Medulla oblongata (tissue), 1 donor: ENCODE measurements at regions not wholly inside any gene's neighbourhood (a gene's known extent, or its start where the extent isn't known, plus 50 kb on each side); places are given as distances from the start of the nearest gene placed in this dataset.
"Not testable (repeated sequence)": the region's sequence is repeated elsewhere in the genome, so short reads cannot be mapped to it uniquely, and the experiment has no call there.

ENCODE experiments used
- DNase-seq: peaks from one replicate; pipeline ENCODE4 v3.0.0-alpha.2; 2015; ENCODE audit errors: extremely low spot score

DNA sequence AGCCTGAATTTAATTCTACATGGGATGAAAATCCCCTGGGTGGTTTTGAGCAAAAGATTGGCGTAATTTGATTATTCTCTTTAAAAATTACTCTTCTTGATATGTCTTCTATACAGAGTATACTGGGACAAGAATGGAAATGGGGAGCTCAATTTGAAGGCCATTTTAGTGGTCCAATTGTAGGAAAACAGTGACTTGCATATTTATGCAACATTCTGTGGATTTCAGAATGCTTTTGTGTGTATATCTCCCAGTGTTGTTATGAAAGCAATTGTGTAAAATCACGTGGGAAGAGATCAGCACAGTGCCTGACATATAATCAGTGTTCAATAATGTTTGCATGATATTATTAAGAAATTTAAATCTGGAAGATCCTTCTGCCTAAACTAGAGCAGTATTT is 575.9 kb upstream of the PBX1 start:
- DNase-seq: no peak

DNA sequence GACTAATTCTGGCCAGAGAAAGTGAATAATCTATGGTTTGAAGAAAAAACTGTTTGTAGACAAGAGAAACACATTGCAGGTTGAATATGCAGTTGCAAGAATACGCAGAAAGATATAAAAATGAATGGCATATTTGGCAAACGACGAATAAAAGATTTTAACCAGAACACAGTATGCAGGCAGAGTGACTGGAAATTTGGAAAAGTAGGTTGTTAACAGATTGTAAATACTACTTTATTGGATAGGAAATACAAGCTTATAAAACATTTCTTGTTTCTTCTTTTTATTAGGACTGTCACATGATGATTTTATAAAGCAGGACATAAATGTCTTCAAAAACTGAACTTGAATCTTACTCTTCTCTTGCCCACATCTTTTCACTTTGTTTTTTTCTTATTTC is 573.3 kb upstream of the PBX1 start:
- DNase-seq: no peak

DNA sequence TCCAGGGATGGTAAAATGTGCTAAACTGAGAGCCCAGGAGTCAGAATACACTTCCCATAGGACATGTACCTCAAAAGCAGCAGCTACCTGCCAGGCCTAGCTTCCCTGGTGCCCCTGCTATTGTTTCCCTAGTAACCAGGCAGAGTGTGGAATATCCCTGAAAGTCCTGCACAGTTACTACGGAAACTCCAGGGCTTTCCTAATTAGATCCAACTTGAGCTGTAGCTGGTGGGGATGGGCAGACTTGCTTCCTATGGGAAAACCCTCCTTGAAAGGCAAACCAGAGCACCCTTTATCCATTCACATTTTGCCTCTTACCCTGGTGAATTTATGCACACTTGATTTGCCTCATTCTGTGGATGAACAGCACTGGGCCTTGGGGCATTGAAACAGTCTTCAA is 559.9 kb upstream of the PBX1 start:
- DNase-seq: no peak

DNA sequence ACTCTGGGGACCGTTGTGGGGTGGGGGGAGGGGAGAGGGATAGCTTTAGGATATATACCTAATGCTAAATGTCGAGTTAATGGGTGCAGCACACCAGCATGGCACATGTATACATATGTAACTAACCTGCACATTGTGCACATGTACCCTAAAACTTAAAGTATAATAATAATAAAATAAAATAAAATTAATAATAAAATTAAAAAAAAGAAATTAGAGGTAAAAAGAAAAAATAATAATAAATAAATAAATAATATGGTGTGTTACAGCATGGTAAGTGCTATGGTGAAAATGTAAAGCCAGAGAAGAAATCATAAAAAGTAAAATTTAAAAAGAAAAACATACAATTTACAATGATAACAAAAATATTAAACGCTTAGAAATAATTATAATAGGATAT is 552.8 kb upstream of the PBX1 start:
- not testable (repeated sequence) for DNase-seq

DNA sequence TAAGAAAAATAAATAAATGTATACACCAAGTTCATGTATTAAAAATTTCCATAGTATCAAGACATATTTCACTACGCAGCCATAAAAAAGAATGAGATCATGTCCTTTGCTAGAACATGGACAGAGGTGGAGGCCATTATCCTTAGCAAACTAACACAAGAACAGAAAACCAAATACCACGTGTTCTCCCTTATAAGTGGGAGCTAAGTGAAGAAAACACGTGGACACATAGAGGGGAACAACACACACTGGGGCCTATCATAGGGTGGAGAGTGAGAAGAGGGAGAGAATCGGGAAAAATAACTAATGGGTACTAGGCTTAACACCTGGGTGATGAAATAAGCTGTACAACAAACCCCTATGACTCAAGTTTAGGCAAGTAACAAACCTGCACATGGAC is 552.4 kb upstream of the PBX1 start:
- no peak for DNase-seq

DNA sequence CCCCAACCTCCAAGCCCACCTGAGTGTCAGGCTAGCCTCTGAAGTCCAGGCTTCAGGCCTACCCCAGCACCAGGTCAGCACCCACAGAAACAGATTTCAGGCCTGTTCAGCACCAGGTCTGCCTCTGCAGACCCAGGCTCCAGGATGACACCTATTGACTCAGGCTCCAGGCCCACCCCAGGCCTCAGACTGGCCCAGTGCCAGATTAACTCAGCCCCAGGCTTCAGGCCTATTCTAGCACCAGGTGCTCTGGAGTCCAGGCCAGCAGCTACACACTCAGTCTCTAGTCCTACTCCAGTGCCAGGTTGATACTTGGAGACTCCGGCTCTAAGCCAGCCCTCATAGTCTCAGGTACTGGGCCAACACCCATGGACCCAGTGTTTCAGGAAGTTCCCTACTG is 541.7 kb upstream of the PBX1 start:
- no peak for DNase-seq

DNA sequence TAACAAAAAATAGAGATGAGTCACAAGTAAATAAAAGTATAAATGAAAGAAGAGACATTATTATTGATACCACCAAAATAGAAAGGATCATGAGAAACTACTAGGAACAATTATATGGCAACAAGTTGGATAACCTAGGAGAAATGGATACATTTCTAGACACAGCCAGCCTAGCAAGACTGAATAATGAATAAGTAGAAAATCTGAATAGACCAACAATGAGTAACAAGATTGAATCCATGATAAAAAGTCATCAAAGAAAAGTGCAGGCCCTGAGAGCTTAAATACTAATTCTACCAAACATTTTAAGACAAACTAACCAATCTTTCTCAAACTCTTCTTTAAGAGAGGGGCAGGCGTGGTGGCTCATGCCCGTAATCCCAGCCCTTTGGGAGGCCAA is 538.6 kb upstream of the PBX1 start:
- no peak for DNase-seq

DNA sequence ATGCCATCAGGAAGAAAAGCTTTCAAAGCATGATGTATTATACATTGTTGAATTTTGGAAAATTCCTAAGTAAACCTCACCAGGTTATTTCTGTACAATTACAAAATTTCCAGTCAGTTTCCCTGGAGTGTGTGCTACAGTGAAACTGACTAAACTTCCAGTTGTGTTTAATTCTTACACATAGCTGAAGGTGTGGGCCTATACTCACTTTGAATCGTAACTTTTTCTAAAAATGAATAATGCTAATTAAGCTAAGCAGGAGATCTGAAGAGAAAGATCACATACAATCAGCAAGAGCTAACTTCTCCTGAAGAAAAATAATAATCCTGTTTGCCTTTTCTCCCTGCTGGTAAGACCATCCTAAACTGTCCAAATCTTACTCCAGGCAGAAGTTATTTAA is 537.2 kb upstream of the PBX1 start:
- DNase-seq: no peak

DNA sequence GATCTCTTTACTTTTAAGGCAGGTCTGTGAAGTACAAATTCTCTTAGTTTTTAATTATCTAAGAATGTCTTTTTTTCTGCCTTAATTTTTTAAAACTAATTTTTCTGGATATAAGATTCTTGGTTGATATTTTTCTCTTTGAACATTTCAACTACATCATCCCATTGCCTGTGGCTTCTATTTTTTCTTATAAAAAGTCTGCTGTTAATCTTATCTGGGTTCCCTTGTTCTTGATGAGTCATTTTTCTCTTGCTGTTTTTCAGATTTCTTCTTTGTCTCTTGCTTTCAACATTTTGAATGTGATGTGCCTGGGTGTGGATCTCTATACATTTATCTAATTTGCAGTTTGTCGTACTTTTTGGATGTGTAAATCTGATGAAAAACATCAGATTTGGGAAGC is 525.2 kb upstream of the PBX1 start:
- DNase-seq: no peak

DNA sequence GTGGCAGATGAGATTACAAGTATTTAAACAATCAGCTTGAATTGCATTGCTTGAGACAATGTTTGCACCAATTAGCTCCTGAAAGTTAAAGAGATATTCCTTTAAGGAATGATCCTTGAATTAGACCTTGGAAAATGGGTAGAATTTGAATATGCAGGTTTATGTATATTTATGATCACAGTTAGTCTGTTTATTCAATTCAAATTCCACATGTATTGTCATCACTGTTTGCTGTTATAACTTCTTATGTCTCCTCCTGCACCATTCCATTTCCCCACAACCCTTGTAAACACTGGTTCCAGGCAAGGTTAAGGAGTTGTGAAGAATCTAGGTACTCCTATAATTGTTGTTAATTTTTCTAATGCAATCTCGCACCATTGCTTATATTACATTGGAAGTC is 518.2 kb upstream of the PBX1 start:
- DNase-seq: no peak

DNA sequence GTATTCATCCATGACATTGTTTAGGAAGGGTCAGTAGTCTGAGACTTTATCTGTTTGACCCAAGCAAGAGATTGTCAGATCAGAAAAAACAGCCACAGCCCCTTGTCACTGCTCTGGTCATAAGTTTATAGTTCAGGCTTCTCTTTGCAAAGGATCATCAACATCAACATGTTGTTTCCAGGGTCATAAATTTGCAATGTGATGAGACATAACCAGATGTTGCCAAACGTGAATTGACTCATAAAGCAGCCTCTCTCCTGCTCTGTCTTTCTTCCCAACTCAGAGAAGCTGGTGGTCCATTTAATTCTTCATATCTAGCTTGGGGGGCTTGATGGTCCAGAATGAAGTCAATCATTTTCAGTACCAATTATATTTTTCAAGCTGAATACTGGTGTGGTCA is 507.2 kb upstream of the PBX1 start:
- DNase-seq: no peak

DNA sequence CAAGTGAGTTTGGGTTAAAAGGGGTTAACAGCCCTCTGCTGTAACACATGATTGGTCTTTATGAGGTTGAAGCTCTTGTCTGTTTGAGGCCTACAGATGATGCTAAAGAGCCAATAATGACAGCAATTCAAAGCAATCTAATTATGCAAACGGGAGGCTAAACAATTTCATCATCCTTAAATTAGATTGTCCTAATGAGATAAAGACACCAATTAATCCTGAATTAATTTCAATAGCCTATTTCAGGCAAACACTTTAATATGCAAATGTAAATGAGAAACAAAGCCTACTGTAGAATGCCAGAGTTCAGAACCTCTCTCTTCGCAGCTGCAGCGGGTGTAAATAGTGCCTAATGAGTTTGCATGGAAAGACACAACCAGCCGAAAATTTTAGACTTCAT is 504.7 kb upstream of the PBX1 start:
- peak; percentile 4 for DNase-seq

DNA sequence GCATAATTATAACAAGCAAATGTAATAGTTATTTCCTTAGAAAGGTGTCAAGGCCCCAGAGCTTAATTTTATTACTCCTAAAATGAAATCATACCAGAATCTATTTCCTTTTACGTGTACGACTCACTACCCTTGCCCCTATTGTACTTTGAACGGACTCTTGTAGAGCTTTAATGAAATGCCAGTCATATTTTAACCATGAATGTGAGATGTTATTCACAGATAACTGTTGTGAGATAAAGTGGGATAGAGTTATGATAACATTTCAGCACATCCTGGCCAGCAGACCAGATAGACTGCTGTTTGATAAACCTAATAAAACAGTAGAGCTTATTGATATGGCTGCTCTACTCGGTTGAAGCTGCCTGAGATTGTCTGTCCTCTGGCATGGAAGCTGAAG is 500.8 kb upstream of the PBX1 start:
- no peak for DNase-seq

DNA sequence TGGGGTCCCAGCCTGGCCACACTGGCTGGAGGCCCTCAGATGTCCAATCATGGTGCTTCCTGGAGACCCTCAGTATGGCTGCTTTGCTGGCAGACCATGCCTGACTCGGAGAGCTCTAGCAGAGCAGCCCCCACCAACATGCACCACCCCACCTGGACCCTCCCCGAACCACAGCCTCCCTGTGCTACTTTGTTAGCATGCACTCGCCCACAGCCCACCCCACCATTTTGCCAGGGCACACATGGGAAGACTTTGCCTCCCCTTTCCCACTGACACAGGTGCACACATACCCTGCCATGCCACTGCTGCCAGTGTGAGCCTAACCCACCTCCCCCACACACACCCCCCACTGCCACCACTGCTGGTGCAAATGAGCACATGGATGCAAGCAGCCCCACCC is 497.5 kb upstream of the PBX1 start:
- no peak for DNase-seq

DNA sequence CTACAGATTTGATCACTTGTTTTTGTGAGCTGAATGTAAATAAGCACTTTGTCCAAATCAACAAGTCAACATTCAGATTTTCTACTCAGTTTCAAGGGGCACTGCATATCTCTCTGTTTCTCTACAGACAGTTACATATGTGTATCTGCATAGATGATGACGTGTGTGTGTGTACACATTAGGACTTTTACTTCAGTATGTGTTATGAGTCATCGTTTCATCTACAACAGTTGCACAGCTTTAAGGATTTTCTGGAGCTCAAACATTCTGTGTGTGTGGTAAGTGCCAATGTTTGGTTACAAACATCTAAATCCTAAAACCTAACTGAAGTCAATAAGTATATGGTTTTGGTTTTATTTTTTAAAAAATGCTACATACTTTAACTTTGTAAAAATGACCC is 494.5 kb upstream of the PBX1 start:
- DNase-seq: no peak

DNA sequence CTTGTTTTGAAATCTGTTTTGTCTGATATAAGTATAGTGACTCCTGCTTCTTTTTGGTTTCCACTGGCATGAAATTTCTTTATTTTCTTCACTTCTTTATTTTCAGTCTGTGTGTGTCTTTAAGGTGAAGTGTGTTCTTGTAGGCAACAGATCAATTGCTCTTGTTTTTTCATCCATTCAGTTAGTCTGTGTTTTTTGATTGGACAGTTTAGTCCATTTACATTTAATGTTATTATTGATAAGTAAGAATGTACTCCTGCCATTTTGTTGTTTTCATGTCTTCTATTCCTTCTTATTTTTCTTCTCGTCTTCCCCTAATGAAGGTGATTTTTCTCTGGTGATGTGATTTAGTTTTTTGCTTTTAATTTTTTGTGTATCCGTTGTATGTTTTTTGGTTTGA is 487.7 kb upstream of the PBX1 start:
- no peak for DNase-seq

DNA sequence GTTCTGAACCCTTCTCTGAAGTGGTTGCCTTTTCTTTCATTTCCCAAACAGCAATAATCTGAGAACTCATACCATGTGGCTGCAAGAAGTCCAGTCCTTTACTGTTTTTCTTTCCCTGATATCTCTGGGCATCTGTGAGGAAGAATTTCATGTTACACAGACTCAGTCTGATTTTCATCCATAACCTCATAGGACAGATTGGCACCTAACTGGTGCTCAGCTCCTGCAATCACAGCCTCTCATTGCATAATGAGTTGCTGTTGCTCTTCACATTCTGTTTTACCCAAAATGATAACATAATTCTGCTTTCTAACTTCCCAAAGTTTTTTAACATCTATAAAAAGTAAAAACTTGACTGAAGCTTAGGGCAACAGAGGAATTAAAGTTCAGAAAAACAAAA is 472.2 kb upstream of the PBX1 start:
- no peak for DNase-seq

DNA sequence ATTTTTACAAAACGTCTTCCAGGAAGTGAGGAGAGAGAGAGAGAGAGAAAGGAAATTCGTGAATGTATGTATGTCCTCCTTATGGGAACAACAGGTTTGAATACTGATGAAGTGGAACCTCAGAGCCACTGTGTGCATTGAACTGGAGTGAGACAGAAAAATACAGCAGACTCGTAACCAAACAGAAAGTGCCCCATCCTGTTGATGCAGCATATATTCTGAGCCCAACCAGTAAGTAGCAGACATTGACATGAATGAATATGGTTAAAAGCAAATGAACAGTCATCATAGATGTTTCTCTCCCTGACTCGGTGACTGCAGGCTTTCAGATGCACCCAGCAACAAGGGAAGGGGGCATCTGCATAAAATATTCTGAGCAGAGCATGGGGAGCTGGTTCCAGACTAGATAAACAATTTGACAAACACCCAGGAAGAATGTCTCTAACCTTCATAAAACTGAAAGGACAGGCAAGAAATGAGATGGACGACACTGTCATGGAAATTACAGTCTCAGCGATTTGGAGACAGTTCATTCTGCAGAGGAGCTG is 471.0 kb upstream of the PBX1 start:
- DNase-seq: no peak

DNA sequence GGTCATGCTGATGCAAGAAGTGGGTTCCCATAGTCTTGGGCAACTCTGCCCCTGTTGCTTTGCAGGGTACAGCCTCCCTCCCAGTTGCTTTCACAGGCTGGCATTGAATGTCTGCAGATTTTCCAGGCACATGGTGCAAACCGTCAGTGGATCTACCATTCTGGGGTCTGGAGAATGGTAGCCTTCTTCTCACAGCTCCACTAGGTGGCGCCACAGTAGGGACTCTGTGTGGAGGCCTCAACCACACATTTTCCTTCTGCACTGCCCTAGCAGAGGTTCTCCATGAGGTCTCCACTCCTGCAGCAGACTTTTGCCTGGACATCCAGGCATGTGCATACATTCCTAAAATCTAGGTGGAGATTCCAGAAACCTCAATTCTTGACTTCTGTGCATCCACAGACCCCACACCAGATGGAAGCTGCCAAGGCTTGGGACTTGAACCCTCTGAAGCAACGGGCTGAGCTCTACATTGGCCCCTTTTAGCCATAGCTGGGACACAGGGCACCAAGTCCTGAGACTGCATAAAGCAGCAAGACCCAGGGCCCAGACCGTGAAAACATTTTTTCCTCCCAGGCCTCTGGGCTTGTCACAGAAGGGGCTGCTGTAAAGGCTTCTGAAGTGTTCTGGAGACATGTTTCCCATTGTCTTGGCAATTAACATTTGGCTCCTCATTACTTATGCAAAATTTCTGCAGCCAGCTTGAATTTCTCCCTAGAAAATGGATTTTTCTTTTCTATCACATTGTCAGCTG is 466.2 kb upstream of the PBX1 start:
- DNase-seq: no peak

DNA sequence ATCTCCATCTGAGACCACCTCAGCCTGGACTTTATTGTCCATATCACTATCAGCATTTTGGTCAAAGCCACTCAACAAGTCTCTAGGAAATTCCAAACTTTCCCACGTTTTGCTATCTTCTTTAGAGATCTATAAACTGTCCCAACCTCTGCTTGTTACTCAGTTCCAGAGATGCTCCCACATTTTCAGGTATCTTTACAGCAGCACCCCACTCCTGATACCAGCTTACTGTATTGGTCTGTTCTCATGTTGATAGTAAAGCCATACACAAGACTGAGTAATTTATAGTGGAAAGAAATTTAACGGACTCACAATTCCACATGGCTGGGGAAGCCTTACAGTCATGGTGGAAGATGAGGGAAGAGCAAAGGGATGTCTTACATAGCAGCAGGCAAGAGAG is 465.4 kb upstream of the PBX1 start:
- DNase-seq: no peak

DNA sequence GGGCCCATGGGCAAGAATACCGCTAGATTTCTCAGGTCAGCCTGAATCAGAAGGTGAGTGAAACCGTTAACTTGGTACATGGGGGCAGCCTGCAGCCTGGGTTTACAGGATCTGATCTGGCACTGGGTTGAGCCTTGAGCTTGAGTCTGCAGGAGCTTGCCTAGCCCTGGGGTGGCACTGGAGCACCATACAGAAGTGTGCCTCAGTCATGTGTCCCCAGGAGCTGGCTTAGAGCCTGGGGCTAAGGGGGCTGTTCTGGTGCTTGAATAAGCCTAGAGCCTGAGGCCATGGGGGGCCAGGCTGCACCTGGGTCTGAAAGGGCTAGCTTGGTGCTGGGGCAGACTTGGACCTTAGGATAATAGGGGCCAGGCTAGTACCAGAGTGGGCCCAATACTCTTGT is 457.2 kb upstream of the PBX1 start:
- DNase-seq: no peak

DNA sequence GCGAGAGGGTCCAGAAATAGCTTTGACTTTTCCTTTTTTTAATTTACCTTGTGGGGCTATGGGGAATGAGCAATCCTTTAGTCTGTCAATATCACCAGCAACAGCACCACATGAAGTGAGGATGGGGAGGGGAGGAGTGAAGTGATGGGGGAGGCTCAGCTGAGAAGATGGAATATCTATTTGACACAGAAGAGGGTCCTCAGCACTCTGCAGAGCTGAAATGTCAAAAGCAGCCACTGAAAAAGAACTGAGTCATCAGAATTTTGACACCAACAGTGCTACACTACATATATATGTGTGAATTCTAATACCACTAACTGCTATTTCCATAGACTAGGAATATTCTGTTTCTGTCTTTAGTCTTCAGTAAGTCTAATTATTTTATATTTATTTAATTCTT is 427.0 kb upstream of the PBX1 start:
- no peak for DNase-seq

DNA sequence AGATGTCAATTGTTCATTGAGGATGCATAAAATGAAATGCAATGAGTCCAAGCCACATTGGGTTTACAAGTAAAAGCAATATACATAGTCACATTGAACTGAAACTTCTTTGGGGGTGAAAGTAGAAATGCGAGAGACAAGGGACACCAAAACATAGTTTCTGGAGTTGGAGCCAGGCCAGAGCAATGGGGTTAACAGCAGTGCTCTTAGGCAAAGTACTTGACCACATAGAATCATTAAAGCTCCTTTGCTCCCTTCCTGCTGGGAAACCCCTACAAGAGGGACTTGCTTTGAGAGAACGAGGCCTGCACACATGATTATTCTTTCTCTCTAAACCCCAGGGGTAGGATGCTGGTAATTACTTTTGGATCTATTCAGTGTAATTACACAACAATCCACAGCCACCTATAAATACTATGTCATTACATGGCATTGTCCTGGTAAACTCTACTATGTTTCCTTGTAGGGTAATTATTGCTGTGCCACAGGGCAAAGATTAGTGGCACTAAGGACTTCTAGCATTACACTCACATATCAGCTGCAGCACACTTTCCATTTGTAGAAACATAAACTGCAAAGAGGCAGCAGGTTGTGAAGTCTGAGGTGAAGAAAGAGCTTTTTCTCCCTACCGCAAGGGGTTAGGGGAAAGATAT is 421.6 kb upstream of the PBX1 start:
- DNase-seq: no peak

DNA sequence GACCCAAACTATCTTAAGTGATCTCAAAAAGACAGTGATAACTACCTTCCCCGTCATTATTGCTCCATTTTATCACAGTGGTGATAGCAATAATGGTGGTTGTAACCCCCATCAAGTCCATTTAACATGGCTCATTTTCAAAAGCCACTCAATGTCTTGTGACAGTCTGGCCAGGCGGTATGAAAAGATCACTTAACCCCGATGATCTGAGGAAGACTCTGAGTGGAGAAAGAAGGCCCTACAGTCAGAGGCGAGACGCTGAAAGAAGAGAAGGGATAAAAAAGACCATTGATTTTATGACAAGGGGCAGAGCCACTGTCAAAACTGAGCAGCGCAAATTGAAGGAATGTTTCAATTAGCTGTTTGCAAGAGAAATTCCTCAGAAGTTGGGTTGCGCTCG is 417.2 kb upstream of the PBX1 start:
- DNase-seq: no peak
